GM12878 (cell line): ENCODE measurements at regions not wholly inside any gene's neighbourhood (a gene's known extent, or its start where the extent isn't known, plus 50 kb on each side); places are given as distances from the start of the nearest gene placed in this dataset.

Experiments used
- BHLHE40 ChIP-seq, 2 experiments: fragments of 450-650 bp in 1 of 2; IDR thresholded peaks; 2 replicates each; pipeline ENCODE4 v1.6.1; 2011 to 2017; ENCODE audit warnings: low read depth in 2 of 2, borderline replicate concordance in 1 of 2, improper control_type of control experiment in 1 of 2, low read length in 1 of 2, mild to moderate bottlenecking in 1 of 2
- BMI1 ChIP-seq: fragments of 450-650 bp; IDR thresholded peaks from 2 replicates; pipeline ENCODE4 v1.6.1; 2016; ENCODE audit warnings: mild to moderate bottlenecking, moderate library complexity, borderline replicate concordance
- BRCA1 ChIP-seq: IDR thresholded peaks from 2 replicates; pipeline ENCODE4 v1.6.1; 2011; ENCODE audit warnings: low read depth, low read length, improper control_type of control experiment
- CTCF ChIP-seq, 3 experiments: IDR thresholded peaks in 2 of 3; conservative IDR thresholded peaks in 1 of 3; 2 replicates each; pipeline ENCODE4 v1.5.1; 2011; ENCODE audit warnings: low read depth in 3 of 3, low read length in 3 of 3, mild to moderate bottlenecking in 3 of 3, control low read depth in 2 of 3, moderate library complexity in 2 of 3, inconsistent platforms in 1 of 3, mixed read lengths in 1 of 3; ENCODE audit not compliant: control insufficient read depth in 2 of 3, insufficient read depth in 1 of 3; ENCODE audit errors: extremely low read depth in 1 of 3
- HDAC2 ChIP-seq: fragments of 200-600 bp; sonication (generic); IDR thresholded peaks from 2 replicates; pipeline ENCODE4 v1.6.1; 2017
- NR2C2 ChIP-seq: IDR thresholded peaks from 2 replicates; pipeline ENCODE4 v1.6.1; 2011; ENCODE audit warnings: borderline replicate concordance, low read depth; ENCODE audit not compliant: control insufficient read depth, insufficient read length
- PML ChIP-seq: IDR thresholded peaks from 2 replicates; pipeline ENCODE4 v1.6.1; 2012; ENCODE audit warnings: low read length, inconsistent platforms
- POLR2A ChIP-seq: IDR thresholded peaks from 2 replicates; pipeline ENCODE4 v1.6.1; 2011; ENCODE audit warnings: low read depth, mild to moderate bottlenecking, low read length
- RAD21 ChIP-seq: IDR thresholded peaks from 2 replicates; pipeline ENCODE4 v1.6.1; 2011; ENCODE audit warnings: mild to moderate bottlenecking, low read depth, low read length, moderate library complexity; ENCODE audit not compliant: insufficient read depth
- SMC3 ChIP-seq: IDR thresholded peaks from 2 replicates; pipeline ENCODE4 v1.6.1; 2011; ENCODE audit warnings: low read length, improper control_type of control experiment, borderline replicate concordance
- SP1 ChIP-seq: IDR thresholded peaks from one replicate; pipeline ENCODE4 v1.6.1; 2011; ENCODE audit warnings: low read depth, low read length
- TCF12 ChIP-seq: IDR thresholded peaks from 2 replicates; pipeline ENCODE4 v1.6.1; 2011; ENCODE audit warnings: low read depth, mild to moderate bottlenecking, low read length
- WRNIP1 ChIP-seq: IDR thresholded peaks from 2 replicates; pipeline ENCODE4 v1.6.1; 2011; ENCODE audit warnings: low read depth, low read length, improper control_type of control experiment, borderline replicate concordance

DNA sequence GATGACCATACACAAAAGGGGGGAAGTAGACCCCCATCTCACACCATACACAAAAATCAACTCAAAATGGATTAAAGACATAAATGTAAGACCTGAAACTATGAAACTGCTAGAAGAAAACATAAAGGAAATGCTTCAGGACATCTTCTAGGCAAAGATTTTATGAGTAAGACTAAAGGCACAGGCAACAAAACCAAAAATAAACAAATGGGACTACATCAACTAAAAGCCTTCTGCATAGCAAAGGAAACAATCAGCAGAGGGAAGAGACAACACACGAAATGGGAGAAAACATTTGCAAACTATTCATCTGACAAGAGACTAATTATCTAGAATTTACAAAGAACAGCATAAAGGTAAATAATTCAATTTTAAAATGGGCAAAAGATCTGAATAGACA is 152.1 kb downstream of the AXIN2 start:
- TF ChIP-seq CTCF (IDR thresholded peaks at IDR 0.05 in 2 of 3, conservative IDR thresholded peaks at IDR 0.05 in 1 of 3; ENCODE audit: control insufficient read depth in 2 of 3, extremely low read depth in 1 of 3, insufficient read depth in 1 of 3, low read depth in 3 of 3, low read length in 3 of 3) (no peak), BRCA1 (no peak), PML (no peak), HDAC2 (no peak), BMI1 (no peak), WRNIP1 (no peak), SMC3 (no peak), SP1 (no peak), BHLHE40 (IDR thresholded peaks at IDR 0.05; ENCODE audit: borderline replicate concordance in 1 of 2, low read depth in 2 of 2, low read length in 1 of 2) (no peak), TCF12 (no peak), NR2C2 (no peak), RAD21 (no peak), POLR2A (no peak)
